ENCODE measurements at regions not wholly inside any gene's neighbourhood (a gene's known extent, or its start where the extent isn't known, plus 50 kb on each side); places are given as distances from the start of the nearest gene placed in this dataset.

DNA sequence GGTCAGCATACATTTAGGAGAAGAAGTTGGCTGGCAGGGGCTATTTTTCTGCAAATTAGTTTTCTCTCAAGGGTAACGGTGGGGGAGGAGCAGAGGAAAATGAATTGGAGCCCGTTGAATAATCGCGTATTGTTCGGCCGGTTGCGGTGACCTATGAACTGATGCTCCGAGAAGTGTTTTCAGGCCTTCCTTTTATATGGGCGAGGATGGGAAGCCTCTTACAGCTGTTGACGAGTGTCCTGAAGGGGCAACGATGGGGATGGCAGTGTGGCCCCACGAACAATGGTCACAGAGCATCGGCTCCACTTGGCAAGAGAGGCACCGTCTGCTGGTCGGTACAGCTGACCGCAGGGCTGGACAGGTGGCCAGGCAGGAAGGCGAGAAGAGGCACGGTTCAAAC lies 400.7 kb downstream of the ZSWIM6 start:
- no peaks in the 10 kb centered on the region for H4K20me1 ChIP-seq (replicated peaks; ENCODE audit: control insufficient read depth, extremely low read depth, insufficient read depth, low read length)
- H3K4me1 ChIP-seq (ENCODE audit: control insufficient read depth, extremely low read depth, insufficient read depth, low read length), result no peaks in the 10 kb centered on the region
- H3K79me2 ChIP-seq (ENCODE audit: control insufficient read depth, insufficient read depth, low read length), result no peaks in the 10 kb centered on the region
- no peaks in the 10 kb centered on the region for H3K36me3 ChIP-seq (ENCODE audit: control insufficient read depth in 2 of 2, extremely low read depth in 1 of 2, insufficient read depth in 2 of 2, low read length in 2 of 2)
- dilution Hi-C loops (cut with MboI; ENCODE audit: extremely low pct_ligation_motif_present, low sequenced_read_pairs), result no loop called here
- H3K9ac ChIP-seq (replicated peaks; ENCODE audit: extremely low read depth, insufficient read depth, low read length), result no peak overlapping the region
- TF ChIP-seq, protein P1, sequence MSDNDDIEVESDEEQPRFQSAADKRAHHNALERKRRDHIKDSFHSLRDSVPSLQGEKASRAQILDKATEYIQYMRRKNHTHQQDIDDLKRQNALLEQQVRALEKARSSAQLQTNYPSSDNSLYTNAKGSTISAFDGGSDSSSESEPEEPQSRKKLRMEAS (IDR thresholded peaks at IDR 0.05; ENCODE audit: insufficient read depth, insufficient read length), result no peak
- TF ChIP-seq, protein P2, sequence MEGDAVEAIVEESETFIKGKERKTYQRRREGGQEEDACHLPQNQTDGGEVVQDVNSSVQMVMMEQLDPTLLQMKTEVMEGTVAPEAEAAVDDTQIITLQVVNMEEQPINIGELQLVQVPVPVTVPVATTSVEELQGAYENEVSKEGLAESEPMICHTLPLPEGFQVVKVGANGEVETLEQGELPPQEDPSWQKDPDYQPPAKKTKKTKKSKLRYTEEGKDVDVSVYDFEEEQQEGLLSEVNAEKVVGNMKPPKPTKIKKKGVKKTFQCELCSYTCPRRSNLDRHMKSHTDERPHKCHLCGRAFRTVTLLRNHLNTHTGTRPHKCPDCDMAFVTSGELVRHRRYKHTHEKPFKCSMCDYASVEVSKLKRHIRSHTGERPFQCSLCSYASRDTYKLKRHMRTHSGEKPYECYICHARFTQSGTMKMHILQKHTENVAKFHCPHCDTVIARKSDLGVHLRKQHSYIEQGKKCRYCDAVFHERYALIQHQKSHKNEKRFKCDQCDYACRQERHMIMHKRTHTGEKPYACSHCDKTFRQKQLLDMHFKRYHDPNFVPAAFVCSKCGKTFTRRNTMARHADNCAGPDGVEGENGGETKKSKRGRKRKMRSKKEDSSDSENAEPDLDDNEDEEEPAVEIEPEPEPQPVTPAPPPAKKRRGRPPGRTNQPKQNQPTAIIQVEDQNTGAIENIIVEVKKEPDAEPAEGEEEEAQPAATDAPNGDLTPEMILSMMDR (IDR thresholded peaks at IDR 0.05; ENCODE audit: extremely low read depth in 1 of 2, insufficient read depth in 1 of 2, low read depth in 1 of 2, low read length in 2 of 2), result no peak
- no peak for TF ChIP-seq POLR2A (IDR thresholded peaks at IDR 0.05; ENCODE audit: low read depth, low read length)
- TF ChIP-seq JUN (IDR thresholded peaks at IDR 0.05; ENCODE audit: borderline replicate concordance, insufficient read depth, insufficient read length, low read depth), result no peak
- TF ChIP-seq GATA2 (IDR thresholded peaks at IDR 0.05; ENCODE audit: insufficient read depth, insufficient read length, low read depth, low read length), result no peak
- TF ChIP-seq POLR2AphosphoS5 (IDR thresholded peaks at IDR 0.05; ENCODE audit: insufficient read depth, low read depth, low read length), result no peak
- TF ChIP-seq FOS (IDR thresholded peaks at IDR 0.05; ENCODE audit: borderline replicate concordance, insufficient read depth, low read length), result no peak
- TF ChIP-seq EZH2 (IDR thresholded peaks at IDR 0.05; ENCODE audit: borderline replicate concordance, low read depth, low read length, severe bottlenecking), result no peak
- TF ChIP-seq MYC (IDR thresholded peaks at IDR 0.05; ENCODE audit: low read depth, low read length), result no peak
- H2AFZ ChIP-seq (ENCODE audit: low read depth, low read length), result no peak overlapping the region
- H3K4me3 ChIP-seq (replicated peaks in 1 of 3; ENCODE audit: insufficient read depth in 1 of 3, low read depth in 1 of 3, low read length in 3 of 3), result no peak overlapping the region
- H3K4me2 ChIP-seq (ENCODE audit: insufficient read depth, low read length), result no peak overlapping the region
- no peak overlapping the region for H3K27ac ChIP-seq (ENCODE audit: insufficient read depth, low read depth, low read length)
- no TSS peak for BruUV-seq (replicated peaks)
- ChIA-PET CTCF (no interaction called here), POLR2A (no interaction called here)
- intact Hi-C loops (cut with micrococcal nuclease), result no loop called here
- H3K9me3 ChIP-seq (replicated peaks; ENCODE audit: control insufficient read depth, insufficient read depth, low read length), result no peaks in the 10 kb centered on the region
- H3K27me3 ChIP-seq (ENCODE audit: control insufficient read depth in 2 of 2, insufficient read depth in 2 of 2, low read length in 2 of 2), result peaks cover 11 to 15% of the 10 kb centered on the region in 2 experiments
- no peak for FAIRE-seq
- no peaks in the 10 kb centered on the region for H3K9me1 ChIP-seq (replicated peaks; ENCODE audit: control insufficient read depth, extremely low read depth, insufficient read depth, low read length)
- DNase-seq (ENCODE audit: low read depth, low spot score), result no peak
